Astrocyte (in vitro differentiated cells and primary cell): ENCODE measurements at regions not wholly inside any gene's neighbourhood (a gene's known extent, or its start where the extent isn't known, plus 50 kb on each side); places are given as distances from the start of the nearest gene placed in this dataset.
A peak's percentile ranks its signal among the peaks of the same experiment; 100 is the strongest.

ENCODE experiments used
- DNase-seq: peaks from one replicate; pipeline ENCODE4 v3.0.0-alpha.2; 2010; ENCODE audit warnings: low read depth
- FAIRE-seq: peaks from 2 replicates; lab custom pipeline; 2011; peaks lifted over from hg19 to GRCh38; lab: Jason Lieb, UNC
- H2AFZ ChIP-seq: 2 replicates; pipeline ENCODE4 v1.6.0; 2012; ENCODE audit warnings: low read depth, low read length, inconsistent platforms
- H3K27ac ChIP-seq: 2 replicates; pipeline ENCODE4 v1.5.1; 2011; ENCODE audit warnings: low read depth, low read length, inconsistent platforms
- H3K27me3 ChIP-seq: 2 replicates; pipeline ENCODE4 v1.6.0; 2011; ENCODE audit warnings: low read length, inconsistent platforms; ENCODE audit not compliant: insufficient read depth
- H3K36me3 ChIP-seq: 2 replicates; pipeline ENCODE4 v1.5.1; 2011; ENCODE audit warnings: low read length, inconsistent platforms; ENCODE audit not compliant: insufficient read depth
- H3K4me1 ChIP-seq: 2 replicates; pipeline ENCODE4 v1.5.1; 2011; ENCODE audit warnings: low read length, inconsistent platforms; ENCODE audit not compliant: insufficient read depth
- H3K4me2 ChIP-seq: 2 replicates; pipeline ENCODE4 v1.6.0; 2012; ENCODE audit warnings: low read length, inconsistent platforms
- H3K4me3 ChIP-seq: 2 replicates; pipeline ENCODE4 v1.5.1; 2011; ENCODE audit warnings: low read depth, mild to moderate bottlenecking, low read length, inconsistent platforms; ENCODE audit not compliant: insufficient read depth
- H3K79me2 ChIP-seq: 2 replicates; pipeline ENCODE4 v1.6.0; 2012; ENCODE audit warnings: mild to moderate bottlenecking, low read length, inconsistent platforms; ENCODE audit not compliant: insufficient read depth
- H3K9ac ChIP-seq: 2 replicates; pipeline ENCODE4 v1.6.0; 2012; ENCODE audit warnings: mild to moderate bottlenecking, low read length, inconsistent platforms
- H3K9me3 ChIP-seq: 2 replicates; pipeline ENCODE4 v1.5.1; 2012; ENCODE audit warnings: low read depth, mild to moderate bottlenecking, low read length, inconsistent platforms; ENCODE audit not compliant: insufficient read depth
- H4K20me1 ChIP-seq: 2 replicates; pipeline ENCODE4 v1.6.0; 2012; ENCODE audit warnings: low read length, inconsistent platforms; ENCODE audit not compliant: insufficient read depth
- H3K27ac Mint-ChIP-seq: one replicate; pipeline ENCODE4 v1.8.0; 2021; ENCODE audit warnings: mild to moderate bottlenecking, mixed read lengths; ENCODE audit not compliant: unreplicated experiment
- H3K27me3 Mint-ChIP-seq: one replicate; pipeline ENCODE4 v1.8.0; 2021; ENCODE audit warnings: low read depth, mixed read lengths; ENCODE audit not compliant: unreplicated experiment
- H3K36me3 Mint-ChIP-seq: one replicate; pipeline ENCODE4 v1.8.0; 2021; ENCODE audit warnings: low read depth, mixed read lengths; ENCODE audit not compliant: unreplicated experiment
- H3K4me1 Mint-ChIP-seq: one replicate; pipeline ENCODE4 v1.8.0; 2021; ENCODE audit warnings: low read depth, mixed read lengths; ENCODE audit not compliant: unreplicated experiment
- H3K4me3 Mint-ChIP-seq: one replicate; pipeline ENCODE4 v1.8.0; 2021; ENCODE audit warnings: mild to moderate bottlenecking, moderate library complexity, mixed read lengths; ENCODE audit not compliant: unreplicated experiment
- H3K9me3 Mint-ChIP-seq: one replicate; pipeline ENCODE4 v1.8.0; 2021; ENCODE audit warnings: mild to moderate bottlenecking, mixed read lengths; ENCODE audit not compliant: unreplicated experiment
- EZH2 ChIP-seq: IDR thresholded peaks from 2 replicates; pipeline ENCODE4 v1.6.1; 2012; ENCODE audit warnings: mild to moderate bottlenecking, low read length, inconsistent platforms; ENCODE audit not compliant: insufficient read depth
- TF ChIP-seq, protein P1 (sequence below): IDR thresholded peaks from 2 replicates; pipeline ENCODE4 v1.5.1; 2011; ENCODE audit warnings: low read depth, mild to moderate bottlenecking, inconsistent platforms, low read length, moderate library complexity; ENCODE audit not compliant: insufficient read depth

- Histone ChIP-seq H3K27me3 (no peaks in the 10 kb centered on the region), H2AFZ (no peak overlapping the region), H3K9me3 (no peaks in the 10 kb centered on the region), H3K9ac (no peak overlapping the region), H3K4me1 (no peaks in the 10 kb centered on the region), H3K4me2 (no peak overlapping the region), H3K27ac (no peak overlapping the region), H3K36me3 (no peaks in the 10 kb centered on the region), H3K79me2 (no peaks in the 10 kb centered on the region), H3K4me3 (no peak overlapping the region), H4K20me1 (no peaks in the 10 kb centered on the region)
- TF ChIP-seq, protein P1, sequence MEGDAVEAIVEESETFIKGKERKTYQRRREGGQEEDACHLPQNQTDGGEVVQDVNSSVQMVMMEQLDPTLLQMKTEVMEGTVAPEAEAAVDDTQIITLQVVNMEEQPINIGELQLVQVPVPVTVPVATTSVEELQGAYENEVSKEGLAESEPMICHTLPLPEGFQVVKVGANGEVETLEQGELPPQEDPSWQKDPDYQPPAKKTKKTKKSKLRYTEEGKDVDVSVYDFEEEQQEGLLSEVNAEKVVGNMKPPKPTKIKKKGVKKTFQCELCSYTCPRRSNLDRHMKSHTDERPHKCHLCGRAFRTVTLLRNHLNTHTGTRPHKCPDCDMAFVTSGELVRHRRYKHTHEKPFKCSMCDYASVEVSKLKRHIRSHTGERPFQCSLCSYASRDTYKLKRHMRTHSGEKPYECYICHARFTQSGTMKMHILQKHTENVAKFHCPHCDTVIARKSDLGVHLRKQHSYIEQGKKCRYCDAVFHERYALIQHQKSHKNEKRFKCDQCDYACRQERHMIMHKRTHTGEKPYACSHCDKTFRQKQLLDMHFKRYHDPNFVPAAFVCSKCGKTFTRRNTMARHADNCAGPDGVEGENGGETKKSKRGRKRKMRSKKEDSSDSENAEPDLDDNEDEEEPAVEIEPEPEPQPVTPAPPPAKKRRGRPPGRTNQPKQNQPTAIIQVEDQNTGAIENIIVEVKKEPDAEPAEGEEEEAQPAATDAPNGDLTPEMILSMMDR: no peak
- no peak for TF ChIP-seq EZH2
- Mint-ChIP-seq H3K4me1 (peaks cover 2% of the 10 kb centered on the region), H3K36me3 (no peaks in the 10 kb centered on the region), H3K9me3 (no peaks in the 10 kb centered on the region), H3K27ac (no peak overlapping the region), H3K4me3 (no peak overlapping the region), H3K27me3 (no peaks in the 10 kb centered on the region)
- FAIRE-seq (no peak), DNase-seq (no peak)
Measured at GRCh38 chr3:190213727-190214126, 93.0 kb upstream of the P3H2 start.

DNA sequence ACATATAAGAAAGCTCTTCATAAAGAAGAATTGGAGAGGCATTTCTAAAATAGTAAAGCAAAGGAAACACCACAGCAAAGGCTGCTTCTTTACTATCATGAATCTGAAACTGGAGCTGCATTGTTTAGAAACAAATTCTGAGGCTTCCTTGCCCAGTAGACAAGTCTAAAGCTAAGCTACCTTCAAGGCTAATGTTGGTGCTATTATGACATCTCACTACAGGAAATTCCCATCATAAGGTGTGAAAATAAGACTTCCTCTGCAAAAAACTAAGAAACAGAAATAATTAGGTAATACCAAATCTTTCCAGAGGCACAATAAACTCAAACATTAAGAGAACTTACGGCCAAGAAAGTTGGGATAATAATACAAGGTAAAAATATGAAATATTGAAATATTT lies 89.9 kb upstream of the P3H2 start:
- no peak for TF ChIP-seq EZH2
- TF ChIP-seq, protein P1: no peak
- no peak overlapping the region for H3K27ac Mint-ChIP-seq
- no peaks in the 10 kb centered on the region for H3K4me1 ChIP-seq
- no peaks in the 10 kb centered on the region for H3K9me3 Mint-ChIP-seq
- no peak overlapping the region for H2AFZ ChIP-seq
- no peak overlapping the region for H3K4me3 ChIP-seq
- H3K4me3 Mint-ChIP-seq: no peak overlapping the region
- no peaks in the 10 kb centered on the region for H3K27me3 ChIP-seq
- H3K27ac ChIP-seq: no peak overlapping the region
- no peaks in the 10 kb centered on the region for H3K27me3 Mint-ChIP-seq
- H3K4me1 Mint-ChIP-seq: peaks cover 13% of the 10 kb centered on the region
- FAIRE-seq: peak; percentile 23
- no peak overlapping the region for H3K9ac ChIP-seq
- H4K20me1 ChIP-seq: no peaks in the 10 kb centered on the region
- no peaks in the 10 kb centered on the region for H3K79me2 ChIP-seq
- no peaks in the 10 kb centered on the region for H3K36me3 Mint-ChIP-seq
- no peaks in the 10 kb centered on the region for H3K36me3 ChIP-seq
- H3K9me3 ChIP-seq: no peaks in the 10 kb centered on the region
- DNase-seq: no peak
- H3K4me2 ChIP-seq: no peak overlapping the region

DNA sequence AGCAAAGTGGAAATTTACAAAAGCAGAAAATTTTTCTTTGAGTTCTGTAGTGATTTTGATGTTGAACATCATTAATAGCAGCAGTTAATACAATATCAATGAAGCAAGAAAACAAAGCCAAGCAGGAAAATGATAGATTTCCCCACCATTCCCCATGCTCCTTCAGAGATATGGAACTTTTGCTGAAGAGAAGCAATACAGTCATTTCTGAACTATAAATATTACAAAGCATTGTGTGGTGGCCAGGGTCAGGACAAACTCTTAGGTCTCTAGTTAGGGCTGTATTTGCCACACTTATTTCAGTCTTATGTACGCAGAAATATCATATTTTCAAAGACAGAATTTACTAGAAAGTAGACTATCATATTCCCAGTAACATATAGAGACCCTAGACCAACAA lies 88.8 kb upstream of the P3H2 start:
- Mint-ChIP-seq H3K9me3 (no peaks in the 10 kb centered on the region), H3K27ac (no peak overlapping the region), H3K27me3 (no peaks in the 10 kb centered on the region), H3K4me1 (peaks cover 15% of the 10 kb centered on the region), H3K36me3 (no peaks in the 10 kb centered on the region), H3K4me3 (no peak overlapping the region)
- Histone ChIP-seq H3K4me3 (no peak overlapping the region), H3K4me2 (no peak overlapping the region), H4K20me1 (no peaks in the 10 kb centered on the region), H3K27ac (no peak overlapping the region), H3K4me1 (no peaks in the 10 kb centered on the region), H3K9ac (no peak overlapping the region), H3K9me3 (no peaks in the 10 kb centered on the region), H3K36me3 (no peaks in the 10 kb centered on the region), H2AFZ (no peak overlapping the region), H3K27me3 (no peaks in the 10 kb centered on the region), H3K79me2 (no peaks in the 10 kb centered on the region)
- TF ChIP-seq, protein P1: no peak
- no peak for TF ChIP-seq EZH2
- FAIRE-seq (no peak), DNase-seq (no peak)
